ENCODE measurements at regions not wholly inside any gene's neighbourhood (a gene's known extent, or its start where the extent isn't known, plus 50 kb on each side); places are given as distances from the start of the nearest gene placed in this dataset.
"Not testable (repeated sequence)": the region's sequence is repeated elsewhere in the genome, so short reads cannot be mapped to it uniquely, and the experiment has no call there.

- Histone ChIP-seq H3K36me3 (ENCODE audit: low read depth) (no peaks in the 10 kb centered on the region), H3K27ac (ENCODE audit: poor library complexity, severe bottlenecking) (no peak overlapping the region), H3K9me3 (ENCODE audit: severe bottlenecking) (no peaks in the 10 kb centered on the region), H3K4me1 (ENCODE audit: insufficient read depth, poor library complexity, severe bottlenecking) (no peaks in the 10 kb centered on the region), H3K4me3 (ENCODE audit: severe bottlenecking) (no peak overlapping the region), H3K27me3 (ENCODE audit: insufficient read depth, poor library complexity, severe bottlenecking) (no peaks in the 10 kb centered on the region)
- ATAC-seq (ENCODE audit: low read depth) (no peak), DNase-seq (ENCODE audit: low spot score) (no peak)
- no peak for TF ChIP-seq CTCF (IDR thresholded peaks at IDR 0.05; ENCODE audit: poor library complexity, severe bottlenecking)
Observed at GRCh38 chrX:28127662-28128061, 146.4 kb upstream of the DCAF8L1 start.

- no peaks in the 10 kb centered on the region for H3K9me3 ChIP-seq (ENCODE audit: severe bottlenecking)
- ATAC-seq (ENCODE audit: low read depth) (no peak), DNase-seq (ENCODE audit: low spot score) (no peak)
- no peak for TF ChIP-seq CTCF (IDR thresholded peaks at IDR 0.05; ENCODE audit: poor library complexity, severe bottlenecking)
- no peak overlapping the region for H3K4me3 ChIP-seq (ENCODE audit: severe bottlenecking)
- no peaks in the 10 kb centered on the region for H3K4me1 ChIP-seq (ENCODE audit: insufficient read depth, poor library complexity, severe bottlenecking)
- no peak overlapping the region for H3K27ac ChIP-seq (ENCODE audit: poor library complexity, severe bottlenecking)
- H3K36me3 ChIP-seq (ENCODE audit: low read depth) = no peaks in the 10 kb centered on the region
- H3K27me3 ChIP-seq (ENCODE audit: insufficient read depth, poor library complexity, severe bottlenecking) = no peaks in the 10 kb centered on the region
Observed at GRCh38 chrX:28126886-28127285, 145.6 kb upstream of the DCAF8L1 start.

GRCh38 chrX:28124416-28124815 is 143.2 kb upstream of the DCAF8L1 start:
- DNase-seq (ENCODE audit: low spot score) (no peak), ATAC-seq (ENCODE audit: low read depth) (no peak)
- Histone ChIP-seq H3K9me3 (ENCODE audit: severe bottlenecking) (no peaks in the 10 kb centered on the region), H3K27ac (ENCODE audit: poor library complexity, severe bottlenecking) (no peak overlapping the region), H3K4me3 (ENCODE audit: severe bottlenecking) (no peak overlapping the region), H3K4me1 (ENCODE audit: insufficient read depth, poor library complexity, severe bottlenecking) (peaks cover 9% of the 10 kb centered on the region), H3K36me3 (ENCODE audit: low read depth) (no peaks in the 10 kb centered on the region), H3K27me3 (ENCODE audit: insufficient read depth, poor library complexity, severe bottlenecking) (no peaks in the 10 kb centered on the region)
- no peak for TF ChIP-seq CTCF (IDR thresholded peaks at IDR 0.05; ENCODE audit: poor library complexity, severe bottlenecking)

- peak overlapping the region; percentile 39 for H3K27ac ChIP-seq (ENCODE audit: poor library complexity, severe bottlenecking)
- not testable (repeated sequence) for DNase-seq (ENCODE audit: low spot score); H3K4me3 ChIP-seq (ENCODE audit: severe bottlenecking); H3K9me3 ChIP-seq (ENCODE audit: severe bottlenecking); H3K4me1 ChIP-seq (ENCODE audit: insufficient read depth, poor library complexity, severe bottlenecking); H3K36me3 ChIP-seq (ENCODE audit: low read depth); H3K27me3 ChIP-seq (ENCODE audit: insufficient read depth, poor library complexity, severe bottlenecking); ATAC-seq (ENCODE audit: low read depth)
Observed at GRCh38 chrX:28120580-28121245, 139.5 kb upstream of the DCAF8L1 start.

- Histone ChIP-seq H3K4me1 (ENCODE audit: insufficient read depth, poor library complexity, severe bottlenecking) (peaks cover 9% of the 10 kb centered on the region), H3K9me3 (ENCODE audit: severe bottlenecking) (no peaks in the 10 kb centered on the region), H3K27ac (ENCODE audit: poor library complexity, severe bottlenecking) (peak overlapping the region; percentile 39), H3K27me3 (ENCODE audit: insufficient read depth, poor library complexity, severe bottlenecking) (no peaks in the 10 kb centered on the region), H3K36me3 (ENCODE audit: low read depth) (no peaks in the 10 kb centered on the region), H3K4me3 (ENCODE audit: severe bottlenecking) (no peak overlapping the region)
- ATAC-seq (ENCODE audit: low read depth) (peak; percentile 90), DNase-seq (ENCODE audit: low spot score) (no peak)
- TF ChIP-seq CTCF (IDR thresholded peaks at IDR 0.05; ENCODE audit: poor library complexity, severe bottlenecking) = no peak
Observed at GRCh38 chrX:28120072-28120471, 138.8 kb upstream of the DCAF8L1 start.
